OCI-LY3 (cell line): ENCODE measurements at regions not wholly inside any gene's neighbourhood (a gene's known extent, or its start where the extent isn't known, plus 50 kb on each side); places are given as distances from the start of the nearest gene placed in this dataset.

Experiments used
- EZH2phosphoT487 ChIP-seq: fragments of 200-600 bp; shearing (Covaris generic); IDR thresholded peaks from 2 replicates; pipeline ENCODE4 v1.6.1; 2018; ENCODE audit warnings: antibody characterized with exemption, mixed run types, low read depth
- TF ChIP-seq, protein P1 (sequence below): fragments of 200-600, 300-600 bp; sonication (generic); IDR thresholded peaks from 2 replicates; pipeline ENCODE4 v1.5.1; 2014; ENCODE audit warnings: antibody characterized with exemption, low read length, low read depth

DNA sequence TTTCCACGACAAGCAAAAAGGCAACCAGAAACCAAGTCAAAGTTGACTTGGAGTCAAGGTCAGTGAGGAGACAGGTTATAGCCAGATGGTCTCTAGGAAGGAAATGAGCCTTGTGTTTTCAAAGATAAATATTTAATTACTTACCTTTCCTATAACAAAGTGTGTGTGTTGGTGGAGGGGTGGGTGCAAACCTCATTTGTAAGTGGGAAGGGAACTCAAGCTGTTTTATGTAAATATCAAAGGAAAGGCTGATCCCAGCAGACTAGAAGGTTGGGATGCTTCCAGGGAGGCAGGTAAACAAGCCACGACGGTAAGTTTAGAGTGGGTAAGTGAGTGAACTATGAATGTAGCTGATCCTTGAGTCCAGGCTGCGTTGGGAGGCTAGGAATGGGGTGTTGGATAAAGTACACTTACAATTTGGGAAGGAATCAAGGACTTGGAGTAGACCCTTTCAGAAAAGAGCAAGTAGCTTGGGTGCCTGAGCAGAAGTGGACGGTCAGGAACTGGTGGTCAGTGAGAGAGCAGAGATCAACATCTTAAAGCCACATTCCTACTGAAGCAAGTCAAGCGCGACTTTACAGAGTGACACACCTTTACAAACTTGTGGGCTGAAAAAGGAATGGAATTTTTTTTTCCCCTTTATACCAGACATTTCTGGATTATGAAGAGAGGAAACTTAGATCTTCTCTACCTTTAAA is 82.0 kb upstream of the TBL1XR1 start:
- TF ChIP-seq, protein P1, sequence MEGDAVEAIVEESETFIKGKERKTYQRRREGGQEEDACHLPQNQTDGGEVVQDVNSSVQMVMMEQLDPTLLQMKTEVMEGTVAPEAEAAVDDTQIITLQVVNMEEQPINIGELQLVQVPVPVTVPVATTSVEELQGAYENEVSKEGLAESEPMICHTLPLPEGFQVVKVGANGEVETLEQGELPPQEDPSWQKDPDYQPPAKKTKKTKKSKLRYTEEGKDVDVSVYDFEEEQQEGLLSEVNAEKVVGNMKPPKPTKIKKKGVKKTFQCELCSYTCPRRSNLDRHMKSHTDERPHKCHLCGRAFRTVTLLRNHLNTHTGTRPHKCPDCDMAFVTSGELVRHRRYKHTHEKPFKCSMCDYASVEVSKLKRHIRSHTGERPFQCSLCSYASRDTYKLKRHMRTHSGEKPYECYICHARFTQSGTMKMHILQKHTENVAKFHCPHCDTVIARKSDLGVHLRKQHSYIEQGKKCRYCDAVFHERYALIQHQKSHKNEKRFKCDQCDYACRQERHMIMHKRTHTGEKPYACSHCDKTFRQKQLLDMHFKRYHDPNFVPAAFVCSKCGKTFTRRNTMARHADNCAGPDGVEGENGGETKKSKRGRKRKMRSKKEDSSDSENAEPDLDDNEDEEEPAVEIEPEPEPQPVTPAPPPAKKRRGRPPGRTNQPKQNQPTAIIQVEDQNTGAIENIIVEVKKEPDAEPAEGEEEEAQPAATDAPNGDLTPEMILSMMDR, result no peak
- TF ChIP-seq EZH2phosphoT487, result no peak
